ENCODE measurements at regions not wholly inside any gene's neighbourhood (a gene's known extent, or its start where the extent isn't known, plus 50 kb on each side); places are given as distances from the start of the nearest gene placed in this dataset.

GRCh38 chr20:22723659-22724058 is 139.3 kb upstream of the FOXA2 start:
- no peak for TF ChIP-seq CTCF (IDR thresholded peaks at IDR 0.05 in 2 of 3, conservative IDR thresholded peaks at IDR 0.05 in 1 of 3; ENCODE audit: control insufficient read depth in 2 of 3, extremely low read depth in 1 of 3, insufficient read depth in 1 of 3, low read depth in 3 of 3, low read length in 3 of 3)
- TF ChIP-seq CEBPZ (IDR thresholded peaks at IDR 0.05; ENCODE audit: low read depth, low read length), result no peak
- TF ChIP-seq BCLAF1 (IDR thresholded peaks at IDR 0.05), result no peak
- TF ChIP-seq MAX (IDR thresholded peaks at IDR 0.05; ENCODE audit: low read depth, low read length), result no peak
- no peak for TF ChIP-seq EP300 (IDR thresholded peaks at IDR 0.05; ENCODE audit: borderline replicate concordance in 1 of 2, control insufficient read depth in 1 of 2, low read depth in 2 of 2, low read length in 2 of 2)

All from GM12878 (cell line).